HG02885 (cell line): ENCODE measurements at regions not wholly inside any gene's neighbourhood (a gene's known extent, or its start where the extent isn't known, plus 50 kb on each side); places are given as distances from the start of the nearest gene placed in this dataset.

ENCODE experiments used
- ATAC-seq: cut with Tn5 transposase; IDR thresholded peaks from one replicate; pipeline ENCODE4 v1.9.1; 2021; ENCODE audit warnings: mild to moderate bottlenecking; ENCODE audit not compliant: unreplicated experiment, poor library complexity

DNA sequence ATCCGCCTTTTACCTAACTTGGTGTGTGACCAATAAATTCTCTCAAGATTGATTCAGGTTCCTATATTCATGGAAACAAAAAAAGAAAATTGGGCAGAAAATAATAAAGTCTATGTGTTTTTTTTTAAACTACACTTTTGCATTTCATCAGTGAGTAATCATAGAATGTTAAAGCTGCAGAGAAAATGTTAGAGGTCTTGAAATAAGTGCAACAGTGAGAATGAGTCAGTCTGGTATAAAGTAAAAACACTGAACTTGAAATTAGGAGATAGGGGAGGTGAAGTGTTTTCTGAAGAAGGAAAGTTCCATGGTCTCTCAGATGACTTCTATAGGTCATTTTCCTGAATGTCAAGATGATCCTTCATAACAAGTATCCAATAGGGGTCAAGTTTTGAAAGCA is 202.6 kb upstream of the NRP1 start:
- ATAC-seq = no peak

DNA sequence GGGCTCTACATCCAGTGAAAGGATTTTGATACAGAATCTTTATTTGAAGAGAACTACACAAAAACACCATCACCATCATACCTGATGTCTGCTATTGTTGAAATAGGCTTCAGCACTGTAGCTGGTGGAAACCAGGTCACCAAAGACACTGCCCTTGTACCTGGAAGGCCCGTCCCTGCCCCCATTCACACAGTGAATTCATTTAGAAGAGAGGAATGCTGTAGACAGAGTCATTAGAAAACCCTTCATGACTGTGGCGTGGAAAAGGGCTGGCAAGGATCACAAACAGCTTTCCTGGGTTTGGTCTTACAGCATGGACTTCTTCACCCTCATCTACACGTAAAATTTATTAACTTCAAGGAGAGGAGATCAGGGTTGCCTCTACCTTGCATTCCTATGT is 202.0 kb upstream of the NRP1 start:
- no peak for ATAC-seq

DNA sequence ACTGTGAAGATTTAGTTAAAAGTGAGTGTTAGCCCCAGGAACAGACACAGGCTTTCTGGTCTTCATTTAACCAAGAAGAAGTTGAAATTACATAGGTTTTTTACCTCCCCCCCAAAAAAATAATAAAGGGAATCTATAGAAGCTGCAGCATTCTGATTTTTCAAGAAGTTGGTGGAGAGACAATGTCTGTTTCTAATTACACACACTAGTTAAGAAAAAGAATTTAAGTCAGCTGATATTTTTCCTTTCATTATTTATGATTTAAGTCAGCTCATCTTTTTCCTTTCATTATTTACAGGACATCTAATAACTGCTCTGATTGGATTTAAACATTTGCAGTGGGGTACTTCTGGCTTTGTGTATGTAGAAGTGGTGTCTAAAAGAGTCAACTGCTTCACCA is 201.4 kb upstream of the NRP1 start:
- ATAC-seq = no peak

DNA sequence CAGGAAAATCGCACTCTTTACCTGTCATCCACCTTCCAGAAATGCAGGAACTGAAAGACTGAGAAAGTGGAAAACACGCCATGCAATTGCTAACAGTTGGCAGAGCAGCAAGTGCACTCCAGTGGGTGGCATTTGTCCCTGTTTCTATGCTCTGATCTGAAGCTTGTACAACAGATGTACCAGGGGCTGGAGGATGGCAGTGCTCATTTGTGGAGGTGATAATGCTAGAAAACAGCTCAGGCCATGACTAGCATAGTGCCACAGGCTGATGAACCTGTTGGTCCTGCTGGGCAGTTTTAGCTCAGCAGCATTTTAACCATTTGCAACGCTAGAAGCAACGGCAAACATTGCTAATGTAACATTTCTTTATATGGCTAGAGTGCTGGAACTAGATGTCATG is 199.9 kb upstream of the NRP1 start:
- no peak for ATAC-seq

DNA sequence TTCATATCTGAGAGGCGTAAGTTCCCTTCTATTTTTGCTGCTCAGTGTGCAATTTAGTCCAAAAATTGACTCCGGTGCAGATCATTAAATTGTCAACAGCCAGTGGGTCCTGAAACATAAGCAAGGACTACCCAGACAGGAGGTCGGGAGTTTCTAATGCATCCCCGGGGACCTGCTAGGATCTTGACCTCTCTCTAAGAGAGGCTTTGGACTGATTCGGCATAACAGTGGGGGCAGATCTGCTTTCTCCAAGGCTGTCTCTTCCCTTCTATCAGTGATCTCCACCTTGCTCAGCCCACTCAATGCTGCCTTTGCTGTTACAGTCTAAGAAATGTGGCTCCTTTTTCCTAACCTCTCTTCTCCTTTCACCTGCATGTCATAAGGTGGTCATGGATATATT is 199.1 kb upstream of the NRP1 start:
- ATAC-seq = no peak

DNA sequence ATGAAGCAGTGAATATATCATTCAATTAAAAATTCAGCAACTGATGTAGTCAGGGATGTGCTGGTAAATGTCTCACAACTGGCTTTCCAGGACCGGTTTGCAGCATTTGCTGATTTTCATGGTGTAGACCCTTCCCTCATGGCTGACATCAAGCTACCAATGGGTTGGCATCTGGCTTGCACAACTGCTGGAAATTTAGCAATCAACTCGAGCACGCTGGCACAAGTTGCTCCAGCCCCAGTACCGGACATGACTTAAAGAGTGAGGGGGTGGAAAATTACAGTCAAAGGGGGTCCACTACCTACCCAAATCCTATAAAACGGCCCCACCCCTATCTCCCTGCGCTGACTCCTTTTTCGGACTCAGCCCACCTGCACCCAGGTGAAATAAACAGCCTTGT is 198.4 kb upstream of the NRP1 start:
- ATAC-seq = no peak

DNA sequence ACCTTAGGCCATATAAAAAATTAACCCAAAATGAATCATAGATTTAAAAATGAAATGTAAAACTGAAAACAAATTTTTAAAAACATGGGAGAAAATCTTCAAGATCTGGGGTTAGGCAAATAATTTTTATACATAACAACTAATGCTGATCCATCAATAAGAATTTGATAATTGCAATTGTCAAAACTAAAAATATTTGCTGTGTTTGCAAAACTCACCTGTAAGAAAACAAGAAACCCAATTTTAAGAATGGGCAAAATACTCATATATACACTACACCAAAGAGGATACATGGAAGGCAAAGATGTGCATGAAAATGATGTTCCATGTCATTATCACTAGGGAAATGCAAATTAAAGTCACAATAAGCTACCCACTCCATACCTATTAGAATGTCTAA is 194.8 kb upstream of the NRP1 start:
- no peak for ATAC-seq

DNA sequence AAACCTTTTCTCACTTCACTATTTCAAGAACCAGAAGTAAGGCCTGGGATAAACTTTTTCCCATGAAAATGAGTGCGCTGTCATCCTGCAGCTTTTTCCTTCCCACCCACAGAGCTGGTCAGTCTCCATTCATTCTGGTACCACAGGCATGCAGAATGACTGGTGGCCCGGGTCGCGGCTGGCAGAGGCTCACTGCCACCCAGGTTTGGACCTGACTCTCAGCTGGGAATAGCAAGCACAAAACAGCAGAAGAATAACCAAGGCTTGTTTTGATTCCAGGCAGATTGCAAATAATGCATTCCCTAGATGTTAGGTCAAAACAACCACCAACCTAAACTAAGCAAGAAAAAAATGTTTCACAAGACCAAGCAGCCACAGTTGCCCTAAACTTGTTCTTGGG is 190.5 kb upstream of the NRP1 start:
- no peak for ATAC-seq

DNA sequence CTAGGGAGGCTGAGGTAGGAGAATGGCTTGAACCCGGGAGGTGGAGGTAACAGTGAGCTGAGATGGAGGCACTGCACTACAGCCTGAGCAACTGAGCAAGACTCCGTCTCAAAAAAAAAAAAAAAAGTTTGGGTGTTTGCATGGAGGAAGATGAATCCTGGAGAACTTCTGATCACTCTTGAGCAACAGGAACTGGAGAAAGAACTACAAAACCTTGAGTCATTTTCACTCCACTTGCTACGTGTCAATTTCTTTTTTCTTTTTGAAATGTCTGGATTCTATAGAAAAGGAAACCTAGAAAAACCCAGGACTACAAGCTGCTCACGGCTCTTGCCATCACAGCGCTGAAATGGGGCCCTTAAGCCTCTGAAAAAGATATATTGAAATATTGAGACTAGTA is 189.6 kb upstream of the NRP1 start:
- ATAC-seq = no peak

DNA sequence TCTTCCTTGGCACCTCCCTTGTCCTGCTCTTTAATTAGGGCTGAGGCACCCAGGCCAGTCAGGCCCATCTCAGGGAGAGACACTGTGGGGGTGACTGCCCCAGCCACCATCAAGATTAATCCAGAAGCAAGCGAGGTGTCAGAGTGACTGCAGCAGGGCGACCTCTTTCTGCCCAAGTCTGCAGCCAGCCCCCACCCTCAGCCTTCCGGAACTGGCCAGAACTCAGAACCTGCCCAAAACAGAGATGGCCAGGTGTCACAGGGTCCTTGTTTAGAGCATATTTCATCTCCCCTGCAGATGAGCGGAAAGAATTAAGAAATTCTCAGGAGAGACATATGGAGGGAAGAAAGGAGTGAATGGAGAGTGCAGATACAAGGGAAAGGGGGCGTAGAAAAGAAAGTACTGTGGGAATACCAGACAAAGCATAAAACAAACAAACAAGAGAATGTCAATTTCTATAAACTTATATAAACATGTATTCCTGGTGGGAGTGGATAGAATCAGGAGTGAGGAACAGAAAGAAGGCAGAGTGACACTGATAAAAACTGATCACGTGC is 188.8 kb upstream of the NRP1 start:
- ATAC-seq = no peak

DNA sequence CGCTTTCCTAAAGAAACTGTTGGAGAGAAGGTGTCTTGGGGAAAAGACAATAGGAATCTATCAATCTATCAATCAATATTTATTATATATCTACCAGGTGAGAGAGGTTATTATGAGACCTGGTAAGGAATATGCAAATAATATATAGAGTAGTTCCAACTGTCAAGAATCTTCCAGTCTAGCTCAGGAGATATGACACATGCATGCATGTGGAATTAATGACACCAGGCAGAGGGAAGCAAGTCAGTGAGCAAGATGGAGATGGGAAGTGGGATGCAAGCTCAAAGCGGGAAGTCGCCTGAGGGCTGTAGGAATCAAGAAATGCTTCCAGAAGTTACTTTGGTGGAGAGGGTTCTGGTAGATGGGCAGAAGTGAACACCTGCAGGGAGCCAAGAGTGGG is 187.4 kb upstream of the NRP1 start:
- ATAC-seq = no peak

DNA sequence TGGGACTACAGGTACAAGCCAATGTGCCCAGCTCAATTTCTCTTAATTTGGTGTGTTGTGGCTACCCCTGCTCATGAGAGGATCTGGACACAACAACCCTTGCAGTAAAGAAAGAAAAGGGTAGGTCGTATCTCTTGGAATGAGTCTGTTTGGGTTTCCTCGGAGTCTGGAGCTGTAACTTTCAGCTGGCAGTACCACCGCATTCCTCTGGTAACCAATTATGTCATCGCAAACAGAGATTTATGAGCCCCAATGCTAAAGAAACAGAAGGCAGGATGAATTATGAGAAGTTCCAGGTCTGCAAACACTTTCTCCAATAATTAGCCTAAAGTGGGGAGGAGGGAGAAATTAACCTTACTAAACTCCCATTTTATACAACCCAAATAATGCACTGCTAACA is 186.6 kb upstream of the NRP1 start:
- no peak for ATAC-seq

DNA sequence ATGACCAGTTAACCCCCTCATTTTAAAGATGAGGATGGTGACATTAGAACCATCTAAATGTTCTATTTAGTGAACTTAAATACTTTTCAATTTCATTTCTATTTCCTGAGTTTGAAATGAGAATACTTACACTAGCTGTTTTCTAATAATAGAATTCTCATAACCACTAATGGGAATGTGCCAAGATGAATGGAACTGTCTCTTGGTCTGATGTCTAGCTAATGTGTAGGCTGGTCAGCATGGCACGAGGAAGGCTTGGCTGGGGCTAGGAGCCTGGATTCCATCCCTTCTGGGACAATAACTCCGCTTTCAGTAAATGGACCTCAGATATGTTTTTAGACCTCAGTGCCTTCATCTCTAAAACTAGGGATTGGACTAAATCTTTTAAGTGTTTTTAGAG is 185.8 kb upstream of the NRP1 start:
- ATAC-seq = no peak

DNA sequence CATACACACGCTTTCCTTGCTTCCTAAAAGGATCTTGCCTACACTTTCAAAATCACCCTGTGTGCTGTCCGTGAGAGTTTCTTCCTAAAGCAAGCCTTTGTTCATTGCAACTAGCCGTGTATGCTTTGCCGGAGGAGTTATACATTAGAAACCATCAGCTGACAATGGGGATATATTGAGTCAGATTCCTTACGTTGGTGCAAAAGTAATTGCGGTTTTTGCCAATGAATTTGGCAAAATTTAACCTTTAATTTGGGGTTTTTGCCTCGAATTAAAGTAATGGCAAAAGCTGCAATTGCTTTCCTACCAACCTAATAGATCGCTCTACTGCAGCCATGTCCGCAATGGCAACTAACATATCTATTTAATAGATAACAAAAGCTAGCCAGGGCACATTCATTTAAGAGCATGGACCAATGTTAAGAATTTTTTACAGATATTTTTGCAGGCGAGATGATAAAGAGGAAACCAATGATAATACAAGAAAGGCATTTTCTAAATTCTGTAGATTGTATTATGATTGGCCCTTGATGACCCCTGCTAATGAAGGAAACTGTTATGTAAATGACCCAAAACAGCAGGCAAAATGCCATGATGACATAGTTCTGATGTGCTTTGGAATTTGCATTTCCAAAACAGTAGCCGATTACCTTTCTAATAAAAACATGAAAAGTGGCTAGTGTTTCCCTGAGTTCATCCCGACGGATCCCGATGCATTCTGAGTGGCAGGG is 184.8 kb upstream of the NRP1 start:
- ATAC-seq = no peak

DNA sequence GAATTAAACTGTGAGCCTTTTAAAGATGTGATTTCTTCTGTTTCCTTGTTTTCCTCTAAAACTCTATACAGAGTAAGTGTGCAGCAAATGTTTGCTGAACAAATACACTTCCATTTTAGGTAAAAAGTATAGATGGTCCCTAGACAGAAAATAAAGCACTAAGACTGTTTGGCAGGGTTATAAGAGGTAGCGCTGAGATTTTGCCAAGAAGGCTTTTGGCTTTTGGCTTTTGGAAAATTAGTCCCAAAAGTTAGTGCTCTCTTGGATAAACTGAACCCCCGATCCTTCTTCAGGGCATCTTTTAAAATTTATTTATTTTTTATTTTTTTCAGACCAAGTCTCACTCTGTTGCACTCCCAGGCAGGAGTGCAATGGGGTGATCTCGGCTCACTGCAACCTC is 175.7 kb upstream of the NRP1 start:
- no peak for ATAC-seq

DNA sequence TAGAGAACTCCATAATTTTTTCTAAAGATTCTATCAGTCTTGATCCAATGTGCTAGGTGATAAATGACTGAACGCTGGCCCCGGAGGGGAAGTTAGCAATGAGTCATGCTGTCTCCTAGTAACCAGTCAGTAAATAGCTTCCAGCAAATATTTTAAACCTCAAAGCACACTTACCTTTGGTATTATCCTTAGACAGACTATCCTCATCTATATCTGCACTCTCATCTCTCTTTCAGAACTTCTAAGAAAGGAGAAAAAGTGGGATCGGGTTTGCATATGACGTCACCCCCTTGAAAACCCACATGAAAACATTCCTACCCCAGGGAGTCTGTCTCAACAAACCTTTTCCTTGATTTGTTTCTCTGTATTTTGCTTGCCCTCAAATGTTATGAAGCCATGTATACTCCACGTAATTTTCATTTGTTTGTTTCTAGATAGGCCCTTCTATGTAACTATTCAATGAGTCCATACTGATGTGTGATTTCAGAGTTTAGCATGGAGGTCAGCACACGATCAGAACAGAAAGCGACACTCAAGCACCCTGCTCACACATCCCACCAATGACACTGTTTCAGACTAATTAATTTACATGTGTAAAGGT is 174.9 kb upstream of the NRP1 start:
- ATAC-seq = peak; percentile 82

DNA sequence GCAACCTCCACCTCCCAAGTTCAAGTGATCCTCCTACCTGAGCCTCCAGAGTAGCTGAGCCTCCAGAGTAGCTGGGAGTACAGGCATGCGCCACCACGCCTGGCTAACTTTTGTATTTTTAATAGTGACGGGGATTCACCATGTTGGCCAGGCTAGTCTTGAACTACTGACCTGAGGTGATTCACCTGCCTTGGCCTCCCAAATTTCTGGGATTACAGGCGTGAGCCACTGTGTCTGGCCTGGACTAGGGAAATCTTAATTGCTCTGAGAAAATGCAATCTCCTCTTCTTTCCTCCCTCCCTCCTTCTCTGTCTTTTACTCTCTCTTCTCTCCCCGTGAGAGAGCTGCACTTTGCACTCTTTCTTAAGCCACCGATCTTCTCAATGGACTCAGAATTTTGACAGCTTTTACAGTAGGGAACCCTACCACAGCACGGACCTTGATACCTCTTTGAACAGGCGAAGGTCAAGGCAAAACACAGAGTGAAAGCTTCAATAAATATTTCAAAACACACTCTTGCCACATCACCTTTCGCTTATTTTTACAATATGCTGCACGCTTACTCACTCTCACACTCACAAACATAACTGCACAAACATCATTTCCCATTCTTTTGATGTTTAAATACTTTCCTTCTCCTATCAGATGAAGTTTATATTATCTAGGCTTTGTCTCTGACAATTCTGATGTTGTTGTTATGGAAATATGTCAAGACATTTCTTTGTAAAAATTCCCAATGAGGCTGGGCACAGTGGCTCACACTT is 173.4 kb upstream of the NRP1 start:
- ATAC-seq = no peak

DNA sequence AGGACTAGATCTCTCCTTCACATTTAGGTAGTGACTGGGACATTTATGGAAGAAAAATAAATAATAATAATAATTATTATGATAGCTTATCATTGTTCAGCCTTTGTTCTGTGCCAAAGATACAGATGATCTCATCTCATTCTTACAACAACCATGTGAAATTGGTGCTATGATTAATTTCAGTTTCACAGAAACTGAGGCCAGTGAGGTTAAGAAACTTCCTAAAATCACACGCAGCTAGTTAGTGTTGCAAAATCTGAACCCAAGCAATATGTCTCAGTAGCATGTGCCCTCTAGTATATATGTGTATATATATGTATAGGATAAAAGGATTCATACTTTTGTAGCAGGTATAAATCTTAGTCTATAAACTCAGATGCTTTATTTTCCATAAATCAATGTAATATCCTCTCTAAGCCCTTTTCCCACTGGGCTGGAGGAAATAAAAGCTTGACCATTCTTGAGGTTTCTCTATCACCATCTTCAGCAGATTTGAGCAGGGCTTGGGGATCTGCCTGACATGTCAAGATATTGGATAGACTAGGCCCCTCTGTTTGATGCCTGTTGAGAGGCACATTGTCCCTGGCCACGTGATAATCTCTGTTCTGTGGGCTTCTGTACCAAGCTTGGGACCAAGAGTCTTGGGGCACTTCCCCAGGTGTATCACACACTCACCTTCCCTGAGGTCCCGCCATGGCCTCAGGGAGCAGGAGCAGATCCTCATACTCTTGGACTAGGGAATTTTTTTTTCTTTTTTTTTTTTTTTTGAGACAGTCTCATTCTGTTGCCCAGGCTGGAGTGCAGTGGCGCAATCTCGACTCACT is 172.6 kb upstream of the NRP1 start:
- peak; percentile 86 for ATAC-seq

DNA sequence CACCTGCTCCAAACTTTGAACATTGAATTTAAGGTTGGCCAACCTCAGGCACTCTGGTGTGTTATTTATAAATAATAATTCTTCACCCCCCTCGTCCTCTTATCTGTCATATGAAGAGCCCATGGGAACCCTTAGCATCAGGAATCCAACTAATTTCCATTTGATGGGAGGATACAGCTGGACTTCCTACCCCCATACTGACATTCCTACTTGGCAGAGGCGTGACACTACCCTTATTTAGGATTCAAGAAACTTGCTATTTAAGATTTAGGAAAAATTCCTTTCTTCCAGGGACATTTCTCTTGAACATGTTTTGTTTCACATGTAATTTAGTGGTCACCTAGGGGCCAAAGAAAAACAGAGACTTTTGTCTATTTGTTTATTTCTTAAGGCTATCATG is 171.9 kb upstream of the NRP1 start:
- ATAC-seq = no peak

DNA sequence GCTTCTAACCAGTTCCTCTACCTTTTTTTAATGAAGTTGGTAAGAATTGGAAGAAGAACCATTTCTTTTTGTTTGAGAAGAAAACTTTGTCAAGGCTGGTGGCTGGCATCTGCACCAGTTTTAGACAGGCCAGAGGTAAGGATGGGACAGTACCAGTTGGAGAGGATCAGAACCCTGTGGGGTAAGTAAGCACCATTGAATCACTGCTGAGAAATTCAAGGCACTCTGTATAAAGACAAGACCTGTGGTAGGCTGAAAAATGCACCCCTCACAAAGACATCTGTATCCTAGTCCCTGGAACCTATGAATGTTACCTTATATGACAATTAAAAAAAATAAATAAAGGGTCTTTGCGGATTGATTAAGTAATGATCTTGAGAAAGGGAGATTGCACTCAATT is 166.7 kb upstream of the NRP1 start:
- no peak for ATAC-seq
